Transverse colon (tissue), 3 donors: ENCODE measurements at regions not wholly inside any gene's neighbourhood (a gene's known extent, or its start where the extent isn't known, plus 50 kb on each side); places are given as distances from the start of the nearest gene placed in this dataset.

Experiments
- CTCF ChIP-seq, 5 experiments: fragments of 200-600 bp in 3 of 5; fragments of 450-650 bp in 2 of 5; sonication (generic) in 3 of 5; IDR thresholded peaks; 1 replicate in 2 of 5; 2 replicates in 3 of 5; pipeline ENCODE4 v1.5.1; 2016 to 2017; ENCODE audit warnings: antibody characterized with exemption in 5 of 5, inconsistent platforms in 3 of 5, mild to moderate bottlenecking in 2 of 5, moderate library complexity in 1 of 5
- POLR2A ChIP-seq: fragments of 450-650 bp; IDR thresholded peaks from one replicate; pipeline ENCODE4 v1.6.1; 2016; ENCODE audit warnings: antibody characterized with exemption, mild to moderate bottlenecking, moderate library complexity

- TF ChIP-seq POLR2A (no peak), CTCF (IDR thresholded peaks at IDR 0.05) (no peak)
Observed at GRCh38 chrX:131617182-131617581, 73.3 kb downstream of the OR13H1 start.
